GM12872 (cell line): ENCODE measurements at regions not wholly inside any gene's neighbourhood (a gene's known extent, or its start where the extent isn't known, plus 50 kb on each side); places are given as distances from the start of the nearest gene placed in this dataset.

Experiments used
- CTCF ChIP-seq: IDR thresholded peaks from 3 replicates; pipeline ENCODE4 v1.5.1; 2011; ENCODE audit warnings: low read depth, mild to moderate bottlenecking, low read length, moderate library complexity; ENCODE audit not compliant: insufficient read depth

- TF ChIP-seq CTCF, result no peak
These were observed 296.8 kb downstream of the MRPS30 start for GRCh38 chr5:45105491-45105994.

DNA sequence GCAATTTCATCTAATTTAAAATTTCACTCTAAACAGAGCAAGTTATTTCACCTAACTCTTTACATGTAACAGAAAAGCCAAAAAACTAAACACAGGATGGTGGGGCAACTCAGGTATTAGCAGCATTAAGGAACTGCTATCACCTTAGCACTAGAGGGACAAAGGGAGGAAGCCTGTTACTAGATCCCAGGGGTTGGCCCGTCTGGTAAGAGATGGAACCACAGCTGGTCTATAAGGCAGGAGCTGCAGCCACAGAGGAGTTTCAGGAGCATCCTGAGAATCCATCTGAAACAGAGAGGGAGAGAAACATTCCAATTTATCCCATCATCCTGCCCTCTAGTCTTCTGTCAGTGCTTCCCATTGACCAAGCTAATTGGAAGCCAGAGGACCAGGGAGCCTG, 300.3 kb downstream of the MRPS30 start:
- TF ChIP-seq CTCF, result no peak

GRCh38 chr5:45109636-45110035, 300.9 kb downstream of the MRPS30 start:
- TF ChIP-seq CTCF, result no peak

DNA sequence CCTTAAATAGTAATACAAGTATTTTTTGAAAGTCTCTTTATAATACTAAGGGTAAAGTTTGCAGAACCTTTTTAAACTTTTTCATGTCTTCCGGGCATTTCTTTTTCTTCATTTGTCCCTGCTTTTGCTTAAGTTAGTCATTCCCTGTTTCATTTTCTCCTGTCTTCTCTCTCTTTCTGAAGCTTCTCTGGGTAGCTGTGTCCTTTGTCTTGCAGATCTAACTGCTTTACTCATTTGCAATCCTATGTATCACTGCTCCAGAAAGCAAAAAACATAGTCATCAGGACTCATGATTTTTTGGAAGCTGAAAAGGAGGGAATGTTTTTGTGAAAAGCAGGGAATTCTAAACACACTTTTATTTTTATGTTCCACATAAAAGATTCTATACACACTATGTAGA, 301.7 kb downstream of the MRPS30 start:
- no peak for TF ChIP-seq CTCF

DNA sequence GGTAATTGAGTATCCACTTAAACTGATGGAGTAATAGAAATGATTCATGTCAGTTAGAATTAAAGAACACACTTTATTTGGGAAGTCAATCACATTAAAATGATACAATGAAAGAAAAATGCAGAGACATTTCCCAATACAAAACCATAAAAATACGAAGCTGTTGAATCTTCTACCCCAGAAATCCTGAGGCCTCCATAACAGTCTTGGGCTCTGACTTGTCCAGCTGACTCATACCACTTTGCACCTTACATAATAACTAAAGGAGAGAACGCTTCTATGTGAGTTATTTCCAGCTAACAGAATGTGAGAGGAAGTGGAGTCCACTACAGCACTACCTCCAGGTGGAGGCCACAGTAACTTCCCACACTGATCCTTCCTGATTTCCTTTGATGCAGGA, 305.0 kb downstream of the MRPS30 start:
- no peak for TF ChIP-seq CTCF

DNA sequence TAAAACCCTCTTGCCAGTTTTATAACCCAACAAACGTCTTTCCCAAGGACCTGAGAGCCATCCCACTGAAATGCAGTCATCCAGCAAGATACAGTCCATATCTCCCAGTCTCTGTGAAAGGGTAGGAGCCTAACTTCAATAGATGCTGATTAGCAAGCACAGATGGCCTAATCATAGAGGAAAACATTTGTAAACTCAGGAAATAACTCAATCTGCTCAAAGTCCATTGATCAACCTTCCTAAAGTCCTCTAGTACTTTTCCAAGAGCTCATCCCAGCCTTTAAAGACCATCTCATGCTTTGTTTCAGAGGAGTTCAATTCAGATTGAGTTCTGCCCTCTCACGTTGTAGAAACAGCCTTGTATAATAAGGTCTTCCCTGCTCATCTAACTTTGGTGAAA, 324.2 kb downstream of the MRPS30 start:
- TF ChIP-seq CTCF, result no peak

- no peak for TF ChIP-seq CTCF
These were observed 354.2 kb downstream of the MRPS30 start for GRCh38 chr5:45162974-45163373.

DNA sequence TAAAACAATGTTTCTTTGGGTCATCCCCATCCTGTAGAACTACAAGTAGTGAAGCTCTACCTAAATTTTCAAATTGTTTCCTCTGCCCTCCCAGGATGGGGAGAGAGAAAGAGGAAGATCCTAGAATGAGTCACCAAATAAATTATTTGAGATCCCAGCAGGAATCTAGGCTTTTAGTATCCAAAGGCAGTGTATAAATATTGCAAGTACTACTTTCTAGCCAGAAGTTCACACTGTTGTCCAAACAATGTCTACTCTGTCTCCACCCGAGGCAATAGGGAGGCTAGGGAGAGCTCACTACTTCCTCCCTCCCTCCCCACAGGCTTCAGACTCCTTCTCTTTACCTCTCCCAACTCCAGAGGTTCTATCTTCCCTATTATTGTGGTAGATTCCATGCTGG, 362.8 kb downstream of the MRPS30 start:
- TF ChIP-seq CTCF, result no peak
